ENCODE measurements at regions not wholly inside any gene's neighbourhood (a gene's known extent, or its start where the extent isn't known, plus 50 kb on each side); places are given as distances from the start of the nearest gene placed in this dataset.

- Histone ChIP-seq H3K4me1 (ENCODE audit: control insufficient read depth, insufficient read depth, low read length) (no peaks in the 10 kb centered on the region), H3K27ac (ENCODE audit: low read length) (no peak overlapping the region), H3K9me3 (ENCODE audit: control insufficient read depth, insufficient read depth, low read length) (peaks cover 8% of the 10 kb centered on the region), H3K36me3 (ENCODE audit: control insufficient read depth, insufficient read depth, low read length) (no peaks in the 10 kb centered on the region), H3K4me3 (ENCODE audit: low read length) (no peak overlapping the region), H3K27me3 (ENCODE audit: control insufficient read depth, insufficient read depth, low read length) (no peaks in the 10 kb centered on the region)
- Mint-ChIP-seq H3K36me3 (peaks cover 12% of the 10 kb centered on the region), H3K9me3 (peaks cover 8 to 12% of the 10 kb centered on the region in 2 donors), H3K27me3 (ENCODE audit: low read depth in 2 of 2) (no peaks in the 10 kb centered on the region), H3K4me1 (no peaks in the 10 kb centered on the region), H3K4me3 (no peak overlapping the region), H3K27ac (no peak overlapping the region)
- no peak for ATAC-seq
- no peak for DNase-seq
- TF ChIP-seq CTCF (IDR thresholded peaks at IDR 0.05), result no peak
- intact Hi-C loops (cut with micrococcal nuclease), result no loop called here
Measured at GRCh38 chr4:32180086-32180485, 1459.9 kb downstream of the PCDH7 start.

- Histone ChIP-seq H3K4me1 (ENCODE audit: control insufficient read depth, insufficient read depth, low read length) (no peaks in the 10 kb centered on the region), H3K27me3 (ENCODE audit: control insufficient read depth, insufficient read depth, low read length) (no peaks in the 10 kb centered on the region), H3K27ac (ENCODE audit: low read length) (no peak overlapping the region), H3K9me3 (ENCODE audit: control insufficient read depth, insufficient read depth, low read length) (peaks cover 2% of the 10 kb centered on the region), H3K4me3 (ENCODE audit: low read length) (no peak overlapping the region), H3K36me3 (ENCODE audit: control insufficient read depth, insufficient read depth, low read length) (no peaks in the 10 kb centered on the region)
- WGBS (ENCODE audit: insufficient coverage), result 100% methylated on average over 1 of the region's 2 CpGs
- intact Hi-C loops (cut with micrococcal nuclease), result no loop called here
- H3K4me3 Mint-ChIP-seq, result no peak overlapping the region
- TF ChIP-seq CTCF (IDR thresholded peaks at IDR 0.05), result no peak
- H3K27ac Mint-ChIP-seq, result no peak overlapping the region
- H3K4me1 Mint-ChIP-seq, result no peaks in the 10 kb centered on the region
- DNase-seq (no peak), ATAC-seq (no peak)
- peaks cover 9% of the 10 kb centered on the region for H3K36me3 Mint-ChIP-seq
- H3K9me3 Mint-ChIP-seq, result peaks cover 10 to 13% of the 10 kb centered on the region in 2 donors
- no peaks in the 10 kb centered on the region for H3K27me3 Mint-ChIP-seq (ENCODE audit: low read depth in 2 of 2)
Measured at GRCh38 chr4:32184186-32184585, 1464.0 kb downstream of the PCDH7 start.

- H3K27me3 Mint-ChIP-seq (ENCODE audit: low read depth in 2 of 2), result no peaks in the 10 kb centered on the region
- H3K4me3 Mint-ChIP-seq, result no peak overlapping the region
- H3K4me1 Mint-ChIP-seq, result no peaks in the 10 kb centered on the region
- TF ChIP-seq CTCF (IDR thresholded peaks at IDR 0.05), result no peak
- ATAC-seq, result no peak
- no peak for DNase-seq
- H3K4me1 ChIP-seq (ENCODE audit: control insufficient read depth, insufficient read depth, low read length), result no peaks in the 10 kb centered on the region
- no peaks in the 10 kb centered on the region for H3K36me3 ChIP-seq (ENCODE audit: control insufficient read depth, insufficient read depth, low read length)
- no peak overlapping the region for H3K4me3 ChIP-seq (ENCODE audit: low read length)
- peaks cover 13% of the 10 kb centered on the region for H3K9me3 ChIP-seq (ENCODE audit: control insufficient read depth, insufficient read depth, low read length)
- H3K27me3 ChIP-seq (ENCODE audit: control insufficient read depth, insufficient read depth, low read length), result no peaks in the 10 kb centered on the region
- peaks cover 10 to 13% of the 10 kb centered on the region in 2 donors for H3K9me3 Mint-ChIP-seq
- H3K36me3 Mint-ChIP-seq, result no peaks in the 10 kb centered on the region
- H3K27ac ChIP-seq (ENCODE audit: low read length), result no peak overlapping the region
- 91% methylated on average over 9 of the region's 10 CpGs for WGBS (ENCODE audit: insufficient coverage)
- no peak overlapping the region for H3K27ac Mint-ChIP-seq
- intact Hi-C loops (cut with micrococcal nuclease), result no loop called here
Measured at GRCh38 chr4:32189130-32189529, 1469.0 kb downstream of the PCDH7 start.

GRCh38 chr4:32189788-32190187 lies 1469.6 kb downstream of the PCDH7 start:
- no peak overlapping the region for H3K27ac Mint-ChIP-seq
- H3K4me1 Mint-ChIP-seq, result no peaks in the 10 kb centered on the region
- no peak for TF ChIP-seq CTCF (IDR thresholded peaks at IDR 0.05)
- intact Hi-C loops (cut with micrococcal nuclease), result no loop called here
- no peak overlapping the region for H3K4me3 Mint-ChIP-seq
- H3K27me3 ChIP-seq (ENCODE audit: control insufficient read depth, insufficient read depth, low read length), result no peaks in the 10 kb centered on the region
- H3K27me3 Mint-ChIP-seq (ENCODE audit: low read depth in 2 of 2), result no peaks in the 10 kb centered on the region
- H3K9me3 Mint-ChIP-seq, result peaks cover 9 to 13% of the 10 kb centered on the region in 2 donors
- H3K4me3 ChIP-seq (ENCODE audit: low read length), result no peak overlapping the region
- ATAC-seq (no peak), DNase-seq (no peak)
- H3K36me3 Mint-ChIP-seq, result no peaks in the 10 kb centered on the region
- no peak overlapping the region for H3K27ac ChIP-seq (ENCODE audit: low read length)
- no peaks in the 10 kb centered on the region for H3K36me3 ChIP-seq (ENCODE audit: control insufficient read depth, insufficient read depth, low read length)
- H3K4me1 ChIP-seq (ENCODE audit: control insufficient read depth, insufficient read depth, low read length), result no peaks in the 10 kb centered on the region
- H3K9me3 ChIP-seq (ENCODE audit: control insufficient read depth, insufficient read depth, low read length), result peaks cover 13% of the 10 kb centered on the region
- WGBS (ENCODE audit: insufficient coverage), result 90% methylated on average over 5 of the region's 5 CpGs

All from natural killer cell (primary cell).